IPS-15b (cell line): ENCODE measurements at regions not wholly inside any gene's neighbourhood (a gene's known extent, or its start where the extent isn't known, plus 50 kb on each side); places are given as distances from the start of the nearest gene placed in this dataset.
"Not testable (repeated sequence)": the region's sequence is repeated elsewhere in the genome, so short reads cannot be mapped to it uniquely, and the experiment has no call there.

Experiments
- H3K27me3 ChIP-seq: one replicate; pipeline ENCODE4 v1.6.1; 2013; ENCODE audit warnings: low read length; ENCODE audit not compliant: control insufficient read depth, insufficient read depth
- H3K36me3 ChIP-seq: one replicate; pipeline ENCODE4 v1.6.1; 2013; ENCODE audit warnings: low read length; ENCODE audit not compliant: control insufficient read depth, insufficient read depth
- H3K4me1 ChIP-seq: one replicate; pipeline ENCODE4 v1.6.1; 2013; ENCODE audit warnings: mild to moderate bottlenecking, low read length; ENCODE audit not compliant: control insufficient read depth, insufficient read depth
- H3K4me3 ChIP-seq: one replicate; pipeline ENCODE4 v1.5.1; 2013; ENCODE audit warnings: low read depth, low read length
- H3K9ac ChIP-seq: one replicate; pipeline ENCODE4 v1.6.1; 2013; ENCODE audit warnings: low read depth, mild to moderate bottlenecking, low read length
- H3K9me3 ChIP-seq: one replicate; pipeline ENCODE4 v1.6.1; 2013; ENCODE audit warnings: mild to moderate bottlenecking, low read length; ENCODE audit not compliant: control insufficient read depth, insufficient read depth

- H3K9me3 ChIP-seq = no peaks in the 10 kb centered on the region
- H3K9ac ChIP-seq = no peak overlapping the region
- no peaks in the 10 kb centered on the region for H3K27me3 ChIP-seq
- no peak overlapping the region for H3K4me3 ChIP-seq
- H3K4me1 ChIP-seq = no peaks in the 10 kb centered on the region
- H3K36me3 ChIP-seq = no peaks in the 10 kb centered on the region
Measured at GRCh38 chr18:42510540-42510939, 555.5 kb downstream of the PIK3C3 start.

GRCh38 chr18:42513441-42513840, 558.4 kb downstream of the PIK3C3 start:
- Histone ChIP-seq H3K4me1 (no peaks in the 10 kb centered on the region), H3K36me3 (no peaks in the 10 kb centered on the region), H3K9ac (no peak overlapping the region), H3K4me3 (no peak overlapping the region), H3K27me3 (no peaks in the 10 kb centered on the region), H3K9me3 (no peaks in the 10 kb centered on the region)

- Histone ChIP-seq H3K36me3 (no peaks in the 10 kb centered on the region), H3K9ac (no peak overlapping the region), H3K4me1 (no peaks in the 10 kb centered on the region), H3K27me3 (no peaks in the 10 kb centered on the region), H3K4me3 (no peak overlapping the region), H3K9me3 (no peaks in the 10 kb centered on the region)
Measured at GRCh38 chr18:42514512-42514911, 559.5 kb downstream of the PIK3C3 start.

GRCh38 chr18:42517896-42518295, 562.9 kb downstream of the PIK3C3 start:
- no peaks in the 10 kb centered on the region for H3K36me3 ChIP-seq
- H3K27me3 ChIP-seq = no peaks in the 10 kb centered on the region
- H3K9ac ChIP-seq = no peak overlapping the region
- H3K4me1 ChIP-seq = no peaks in the 10 kb centered on the region
- H3K9me3 ChIP-seq = no peaks in the 10 kb centered on the region
- no peak overlapping the region for H3K4me3 ChIP-seq

GRCh38 chr18:42518331-42518730, 563.3 kb downstream of the PIK3C3 start:
- H3K4me1 ChIP-seq, H3K27me3 ChIP-seq, H3K4me3 ChIP-seq, H3K36me3 ChIP-seq, H3K9ac ChIP-seq, H3K9me3 ChIP-seq: not testable (repeated sequence)

GRCh38 chr18:42520138-42520537, 565.1 kb downstream of the PIK3C3 start:
- H3K9me3 ChIP-seq = no peaks in the 10 kb centered on the region

GRCh38 chr18:42525905-42526304, 570.9 kb downstream of the PIK3C3 start:
- Histone ChIP-seq H3K9ac (no peak overlapping the region), H3K4me1 (no peaks in the 10 kb centered on the region), H3K27me3 (no peaks in the 10 kb centered on the region), H3K36me3 (no peaks in the 10 kb centered on the region), H3K9me3 (no peaks in the 10 kb centered on the region), H3K4me3 (no peak overlapping the region)

More at GRCh38 chr18:42520138-42520537, 565.1 kb downstream of the PIK3C3 start:
- Histone ChIP-seq H3K27me3 (no peaks in the 10 kb centered on the region), H3K36me3 (no peaks in the 10 kb centered on the region), H3K4me3 (no peak overlapping the region), H3K9ac (no peak overlapping the region), H3K4me1 (no peaks in the 10 kb centered on the region)

- H3K36me3 ChIP-seq = no peaks in the 10 kb centered on the region
- H3K4me3 ChIP-seq = no peak overlapping the region
- no peak overlapping the region for H3K9ac ChIP-seq
- H3K9me3 ChIP-seq = no peaks in the 10 kb centered on the region
- no peaks in the 10 kb centered on the region for H3K4me1 ChIP-seq
- H3K27me3 ChIP-seq = no peaks in the 10 kb centered on the region
Measured at GRCh38 chr18:42527766-42528165, 572.7 kb downstream of the PIK3C3 start.

- H3K9ac ChIP-seq = no peak overlapping the region
- no peaks in the 10 kb centered on the region for H3K27me3 ChIP-seq
- H3K9me3 ChIP-seq = no peaks in the 10 kb centered on the region
- no peak overlapping the region for H3K4me3 ChIP-seq
- H3K4me1 ChIP-seq = no peaks in the 10 kb centered on the region
- H3K36me3 ChIP-seq = no peaks in the 10 kb centered on the region
Measured at GRCh38 chr18:42530276-42530675, 575.2 kb downstream of the PIK3C3 start.

- Histone ChIP-seq H3K36me3 (no peaks in the 10 kb centered on the region), H3K9me3 (no peaks in the 10 kb centered on the region), H3K4me3 (no peak overlapping the region), H3K9ac (no peak overlapping the region), H3K4me1 (no peaks in the 10 kb centered on the region), H3K27me3 (no peaks in the 10 kb centered on the region)
Measured at GRCh38 chr18:42532119-42532518, 577.1 kb downstream of the PIK3C3 start.

- Histone ChIP-seq H3K4me3 (no peak overlapping the region), H3K36me3 (no peaks in the 10 kb centered on the region), H3K9me3 (no peaks in the 10 kb centered on the region), H3K9ac (no peak overlapping the region), H3K4me1 (no peaks in the 10 kb centered on the region), H3K27me3 (no peaks in the 10 kb centered on the region)
Measured at GRCh38 chr18:42533009-42533575, 578.1 kb downstream of the PIK3C3 start.

GRCh38 chr18:42533616-42534015, 578.6 kb downstream of the PIK3C3 start:
- Histone ChIP-seq H3K9me3 (no peaks in the 10 kb centered on the region), H3K36me3 (no peaks in the 10 kb centered on the region), H3K4me1 (no peaks in the 10 kb centered on the region), H3K27me3 (no peaks in the 10 kb centered on the region), H3K9ac (no peak overlapping the region), H3K4me3 (no peak overlapping the region)
